DOHH2 (cell line): ENCODE measurements at regions not wholly inside any gene's neighbourhood (a gene's known extent, or its start where the extent isn't known, plus 50 kb on each side); places are given as distances from the start of the nearest gene placed in this dataset.

ENCODE experiments used
- H3F3A ChIP-seq: fragments of 200-600 bp; sonication (generic), shearing (Covaris generic); 2 replicates; pipeline ENCODE4 v1.6.0; 2016; ENCODE audit warnings: antibody characterized with exemption, mild to moderate bottlenecking; ENCODE audit not compliant: control insufficient read depth, insufficient read depth
- H3K27ac ChIP-seq: fragments of 200-600 bp; sonication (generic); 2 replicates; pipeline ENCODE4 v1.5.1; 2014; ENCODE audit warnings: low read depth, mild to moderate bottlenecking, low read length, moderate library complexity
- H3K27me3 ChIP-seq: fragments of 200-600 bp; sonication (generic); 2 replicates; pipeline ENCODE4 v1.6.1; 2014; ENCODE audit warnings: mild to moderate bottlenecking, low read length, mixed read lengths; ENCODE audit not compliant: control insufficient read depth
- H3K36me3 ChIP-seq: fragments of 200-600 bp; sonication (generic); 2 replicates; pipeline ENCODE4 v1.6.1; 2014; ENCODE audit warnings: mild to moderate bottlenecking, low read length, moderate library complexity, mixed read lengths; ENCODE audit not compliant: control insufficient read depth
- H3K4me1 ChIP-seq: fragments of 200-600 bp; sonication (generic); 2 replicates; pipeline ENCODE4 v1.6.1; 2014; ENCODE audit warnings: mild to moderate bottlenecking, low read length, mixed read lengths; ENCODE audit not compliant: control insufficient read depth
- H3K4me2 ChIP-seq: fragments of 200-600 bp; sonication (generic); 2 replicates; pipeline ENCODE4 v1.6.0; 2014; ENCODE audit warnings: mild to moderate bottlenecking, low read length, moderate library complexity
- H3K4me3 ChIP-seq: fragments of 200-600 bp; sonication (generic); 2 replicates; pipeline ENCODE4 v1.5.1; 2014; ENCODE audit warnings: mild to moderate bottlenecking, low read length, mixed read lengths
- H3K79me2 ChIP-seq: fragments of 200-600 bp; sonication (generic); 2 replicates; pipeline ENCODE4 v1.6.1; 2014; ENCODE audit warnings: mild to moderate bottlenecking, low read length, mixed read lengths; ENCODE audit not compliant: control insufficient read depth
- H3K9me2 ChIP-seq: fragments of 200-600 bp; sonication (generic); replicated peaks from 2 replicates; pipeline ENCODE4 v1.6.1; 2014; ENCODE audit warnings: mild to moderate bottlenecking, low read length, mixed read lengths; ENCODE audit not compliant: control insufficient read depth
- H3K9me3 ChIP-seq: fragments of 200-600 bp; sonication (generic); 2 replicates; pipeline ENCODE4 v1.6.1; 2014; ENCODE audit warnings: antibody characterized with exemption, low read length, mixed read lengths; ENCODE audit not compliant: control insufficient read depth, insufficient read depth
- H4K20me1 ChIP-seq: fragments of 200-600 bp; sonication (generic); 2 replicates; pipeline ENCODE4 v1.6.0; 2014; ENCODE audit warnings: low read depth, mild to moderate bottlenecking, antibody characterized with exemption, low read length, moderate library complexity; ENCODE audit not compliant: control insufficient read depth, insufficient read depth
- CTCF ChIP-seq: fragments of 200-600 bp; sonication (generic); IDR thresholded peaks from one replicate; pipeline ENCODE4 v1.5.1; 2014; ENCODE audit warnings: antibody characterized with exemption, mild to moderate bottlenecking, low read depth, low read length; ENCODE audit not compliant: poor library complexity, severe bottlenecking
- EZH2phosphoT487 ChIP-seq: fragments of 200-600 bp; sonication (generic); IDR thresholded peaks from 2 replicates; pipeline ENCODE4 v1.6.1; 2017; ENCODE audit warnings: borderline replicate concordance, mild to moderate bottlenecking, antibody characterized with exemption, low read length, moderate library complexity, mixed read lengths

- no peak overlapping the region for H3K27ac ChIP-seq
- no peaks in the 10 kb centered on the region for H3K27me3 ChIP-seq
- H3K9me3 ChIP-seq: no peaks in the 10 kb centered on the region
- H3F3A ChIP-seq: no peaks in the 10 kb centered on the region
- no peaks in the 10 kb centered on the region for H4K20me1 ChIP-seq
- H3K4me1 ChIP-seq: no peaks in the 10 kb centered on the region
- no peak overlapping the region for H3K4me2 ChIP-seq
- H3K79me2 ChIP-seq: no peaks in the 10 kb centered on the region
- H3K9me2 ChIP-seq: no peaks in the 10 kb centered on the region
- H3K4me3 ChIP-seq: no peak overlapping the region
- H3K36me3 ChIP-seq: no peaks in the 10 kb centered on the region
- TF ChIP-seq CTCF: no peak
- no peak for TF ChIP-seq EZH2phosphoT487
These were observed 104.9 kb upstream of the FOXP2 start for GRCh38 chr7:114309729-114310128.

DNA sequence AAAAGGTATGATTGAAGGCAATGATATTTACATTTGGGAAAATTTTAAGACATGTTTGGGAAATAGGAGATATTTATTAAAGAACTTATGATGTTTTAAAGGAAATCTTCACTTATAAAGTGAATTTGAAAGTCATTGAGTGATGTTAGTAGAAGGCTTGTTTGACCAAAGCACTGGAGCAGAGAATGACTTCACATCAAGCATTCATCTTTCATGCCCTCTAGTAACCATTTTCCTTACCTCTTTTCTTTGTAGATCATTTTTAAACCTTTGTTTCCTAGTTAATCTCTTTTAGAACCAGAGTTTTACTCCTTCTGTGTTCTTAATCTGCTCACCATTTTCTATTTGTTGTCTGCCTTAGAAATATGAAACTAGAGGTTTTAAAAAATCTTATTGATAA is 111.3 kb upstream of the FOXP2 start:
- TF ChIP-seq CTCF: no peak
- no peak for TF ChIP-seq EZH2phosphoT487
- Histone ChIP-seq H3K9me2 (no peaks in the 10 kb centered on the region), H3K27ac (no peak overlapping the region), H3F3A (no peaks in the 10 kb centered on the region), H3K4me3 (no peak overlapping the region), H3K4me1 (no peaks in the 10 kb centered on the region), H3K9me3 (no peaks in the 10 kb centered on the region), H3K4me2 (no peak overlapping the region), H3K36me3 (no peaks in the 10 kb centered on the region), H3K79me2 (no peaks in the 10 kb centered on the region), H3K27me3 (no peaks in the 10 kb centered on the region), H4K20me1 (no peaks in the 10 kb centered on the region)

DNA sequence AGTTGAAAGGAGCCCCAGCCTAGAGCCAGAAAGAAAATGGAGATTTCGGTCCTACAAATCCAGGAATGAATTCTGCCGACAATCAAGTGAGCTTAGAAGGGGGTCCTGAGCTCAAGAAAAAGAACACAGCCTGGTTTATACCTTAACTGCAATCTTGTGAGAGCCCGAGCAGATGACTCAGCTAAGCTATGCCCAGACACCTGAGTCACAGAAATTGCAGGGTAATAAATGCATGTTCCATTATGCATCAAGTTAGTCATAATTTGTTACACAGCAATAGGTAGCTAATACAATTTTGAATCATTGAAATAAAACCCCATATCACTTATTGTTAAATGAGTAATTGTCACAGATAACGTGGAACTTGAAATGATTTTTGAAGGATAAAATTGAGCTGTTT is 111.8 kb upstream of the FOXP2 start:
- no peaks in the 10 kb centered on the region for H3F3A ChIP-seq
- no peaks in the 10 kb centered on the region for H3K9me2 ChIP-seq
- H3K4me1 ChIP-seq: no peaks in the 10 kb centered on the region
- H3K9me3 ChIP-seq: no peaks in the 10 kb centered on the region
- H3K79me2 ChIP-seq: no peaks in the 10 kb centered on the region
- no peak overlapping the region for H3K4me3 ChIP-seq
- no peaks in the 10 kb centered on the region for H3K36me3 ChIP-seq
- no peaks in the 10 kb centered on the region for H4K20me1 ChIP-seq
- H3K4me2 ChIP-seq: no peak overlapping the region
- H3K27ac ChIP-seq: no peak overlapping the region
- H3K27me3 ChIP-seq: no peaks in the 10 kb centered on the region
- TF ChIP-seq EZH2phosphoT487 (no peak), CTCF (no peak)

GRCh38 chr7:114298011-114298410 is 116.6 kb upstream of the FOXP2 start:
- H3K9me3 ChIP-seq: no peaks in the 10 kb centered on the region
- H4K20me1 ChIP-seq: no peaks in the 10 kb centered on the region
- H3K4me2 ChIP-seq: no peak overlapping the region
- no peak for TF ChIP-seq CTCF
- no peak for TF ChIP-seq EZH2phosphoT487
- no peaks in the 10 kb centered on the region for H3K9me2 ChIP-seq
- H3K4me1 ChIP-seq: no peaks in the 10 kb centered on the region
- H3F3A ChIP-seq: no peaks in the 10 kb centered on the region
- H3K27me3 ChIP-seq: no peaks in the 10 kb centered on the region
- no peaks in the 10 kb centered on the region for H3K79me2 ChIP-seq
- H3K27ac ChIP-seq: no peak overlapping the region
- H3K36me3 ChIP-seq: no peaks in the 10 kb centered on the region
- no peak overlapping the region for H3K4me3 ChIP-seq
